Loucy (cell line): ENCODE measurements at regions not wholly inside any gene's neighbourhood (a gene's known extent, or its start where the extent isn't known, plus 50 kb on each side); places are given as distances from the start of the nearest gene placed in this dataset.

Experiments used
- CTCF ChIP-seq: fragments of 200-600 bp; sonication (generic); conservative IDR thresholded peaks from 2 replicates; pipeline ENCODE4 v1.5.1; 2014; ENCODE audit warnings: mild to moderate bottlenecking, antibody characterized with exemption, low read length
- EZH2phosphoT487 ChIP-seq: fragments of 200-600 bp; IDR thresholded peaks from 2 replicates; pipeline ENCODE4 v1.6.1; 2018; ENCODE audit warnings: antibody characterized with exemption, mild to moderate bottlenecking, moderate library complexity, borderline replicate concordance

GRCh38 chr3:88248658-88249057, 98.9 kb downstream of the C3orf38 start:
- no peak for TF ChIP-seq CTCF
- TF ChIP-seq EZH2phosphoT487: no peak
